ENCODE measurements at regions not wholly inside any gene's neighbourhood (a gene's known extent, or its start where the extent isn't known, plus 50 kb on each side); places are given as distances from the start of the nearest gene placed in this dataset.

- FAIRE-seq: no peak
- H3K27ac Mint-ChIP-seq (ENCODE audit: unreplicated experiment): no peak overlapping the region
Observed at GRCh38 chr11:86148345-86148747, 79.5 kb upstream of the PICALM start.

DNA sequence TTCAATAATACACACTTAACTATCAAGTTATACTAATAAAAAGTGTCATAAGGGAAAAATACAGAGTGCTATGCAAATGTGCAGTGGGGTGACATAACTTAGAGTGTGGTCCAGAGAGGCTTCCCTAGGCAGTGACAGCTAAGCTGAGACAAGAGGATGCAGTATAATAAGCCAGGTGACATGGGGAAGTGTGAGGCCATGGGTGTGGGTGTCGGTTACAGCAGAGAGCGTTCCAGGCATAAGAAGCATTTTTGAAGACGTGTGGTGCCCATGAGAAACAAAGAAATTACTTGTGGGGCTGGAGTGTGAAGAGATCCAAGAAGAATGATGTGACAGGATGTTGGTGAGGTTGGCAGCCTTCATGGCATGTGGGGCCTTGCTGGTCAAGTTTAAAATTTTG, 78.1 kb upstream of the PICALM start:
- no peaks in the 10 kb centered on the region for H3K36me3 Mint-ChIP-seq (ENCODE audit: low read depth, unreplicated experiment)
- TF ChIP-seq EZH2 (IDR thresholded peaks at IDR 0.05; ENCODE audit: insufficient read depth, low read length): no peak
- TF ChIP-seq, protein P1, sequence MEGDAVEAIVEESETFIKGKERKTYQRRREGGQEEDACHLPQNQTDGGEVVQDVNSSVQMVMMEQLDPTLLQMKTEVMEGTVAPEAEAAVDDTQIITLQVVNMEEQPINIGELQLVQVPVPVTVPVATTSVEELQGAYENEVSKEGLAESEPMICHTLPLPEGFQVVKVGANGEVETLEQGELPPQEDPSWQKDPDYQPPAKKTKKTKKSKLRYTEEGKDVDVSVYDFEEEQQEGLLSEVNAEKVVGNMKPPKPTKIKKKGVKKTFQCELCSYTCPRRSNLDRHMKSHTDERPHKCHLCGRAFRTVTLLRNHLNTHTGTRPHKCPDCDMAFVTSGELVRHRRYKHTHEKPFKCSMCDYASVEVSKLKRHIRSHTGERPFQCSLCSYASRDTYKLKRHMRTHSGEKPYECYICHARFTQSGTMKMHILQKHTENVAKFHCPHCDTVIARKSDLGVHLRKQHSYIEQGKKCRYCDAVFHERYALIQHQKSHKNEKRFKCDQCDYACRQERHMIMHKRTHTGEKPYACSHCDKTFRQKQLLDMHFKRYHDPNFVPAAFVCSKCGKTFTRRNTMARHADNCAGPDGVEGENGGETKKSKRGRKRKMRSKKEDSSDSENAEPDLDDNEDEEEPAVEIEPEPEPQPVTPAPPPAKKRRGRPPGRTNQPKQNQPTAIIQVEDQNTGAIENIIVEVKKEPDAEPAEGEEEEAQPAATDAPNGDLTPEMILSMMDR (IDR thresholded peaks at IDR 0.05; ENCODE audit: insufficient read depth, low read depth, low read length): no peak

More at GRCh38 chr11:86148345-86148747, 79.5 kb upstream of the PICALM start:
- no peak overlapping the region for H3K4me3 Mint-ChIP-seq (ENCODE audit: unreplicated experiment)
- Histone ChIP-seq H2AFZ (ENCODE audit: low read depth, low read length) (no peak overlapping the region), H3K4me3 (ENCODE audit: insufficient read depth, low read depth, low read length) (no peak overlapping the region), H3K79me2 (ENCODE audit: insufficient read depth, low read length) (no peaks in the 10 kb centered on the region), H3K9ac (ENCODE audit: low read length) (no peak overlapping the region), H4K20me1 (ENCODE audit: insufficient read depth, low read length) (no peaks in the 10 kb centered on the region), H3K4me1 (ENCODE audit: insufficient read depth, low read length) (peaks cover 19% of the 10 kb centered on the region), H3K27ac (ENCODE audit: low read depth, low read length) (no peak overlapping the region), H3K36me3 (ENCODE audit: insufficient read depth, low read length) (no peaks in the 10 kb centered on the region), H3K27me3 (ENCODE audit: insufficient read depth, low read length) (no peaks in the 10 kb centered on the region), H3K4me2 (ENCODE audit: low read length) (no peak overlapping the region), H3K9me3 (ENCODE audit: insufficient read depth, low read depth, low read length) (no peaks in the 10 kb centered on the region)
- peaks cover 8% of the 10 kb centered on the region for H3K27me3 Mint-ChIP-seq (ENCODE audit: low read depth, unreplicated experiment)
- no peak for TF ChIP-seq EZH2 (IDR thresholded peaks at IDR 0.05; ENCODE audit: insufficient read depth, low read length)
- TF ChIP-seq, protein P1 (IDR thresholded peaks at IDR 0.05; ENCODE audit: insufficient read depth, low read depth, low read length): no peak
- peaks cover 3% of the 10 kb centered on the region for H3K9me3 Mint-ChIP-seq (ENCODE audit: unreplicated experiment)
- no peaks in the 10 kb centered on the region for H3K36me3 Mint-ChIP-seq (ENCODE audit: low read depth, unreplicated experiment)
- peaks cover 28% of the 10 kb centered on the region for H3K4me1 Mint-ChIP-seq (ENCODE audit: low read depth, unreplicated experiment)
- no peak for DNase-seq (ENCODE audit: low read depth)

GRCh38 chr11:86145439-86146156, 76.7 kb upstream of the PICALM start:
- H3K79me2 ChIP-seq (ENCODE audit: insufficient read depth, low read length): no peaks in the 10 kb centered on the region
- H3K4me3 ChIP-seq (ENCODE audit: insufficient read depth, low read depth, low read length): no peak overlapping the region
- Mint-ChIP-seq H3K27me3 (ENCODE audit: low read depth, unreplicated experiment) (peaks cover 8% of the 10 kb centered on the region), H3K27ac (ENCODE audit: unreplicated experiment) (no peak overlapping the region), H3K4me1 (ENCODE audit: low read depth, unreplicated experiment) (peaks cover 11% of the 10 kb centered on the region), H3K36me3 (ENCODE audit: low read depth, unreplicated experiment) (no peaks in the 10 kb centered on the region), H3K9me3 (ENCODE audit: unreplicated experiment) (peaks cover 3% of the 10 kb centered on the region), H3K4me3 (ENCODE audit: unreplicated experiment) (no peak overlapping the region)
- no peaks in the 10 kb centered on the region for H3K27me3 ChIP-seq (ENCODE audit: insufficient read depth, low read length)
- DNase-seq (ENCODE audit: low read depth) (no peak), FAIRE-seq (no peak)
- H4K20me1 ChIP-seq (ENCODE audit: insufficient read depth, low read length): no peaks in the 10 kb centered on the region
- no peak overlapping the region for H2AFZ ChIP-seq (ENCODE audit: low read depth, low read length)
- no peak overlapping the region for H3K27ac ChIP-seq (ENCODE audit: low read depth, low read length)
- no peak overlapping the region for H3K4me2 ChIP-seq (ENCODE audit: low read length)
- H3K4me1 ChIP-seq (ENCODE audit: insufficient read depth, low read length): peaks cover 1% of the 10 kb centered on the region
- H3K9ac ChIP-seq (ENCODE audit: low read length): no peak overlapping the region
- no peak for TF ChIP-seq EZH2 (IDR thresholded peaks at IDR 0.05; ENCODE audit: insufficient read depth, low read length)
- TF ChIP-seq, protein P1 (IDR thresholded peaks at IDR 0.05; ENCODE audit: insufficient read depth, low read depth, low read length): no peak
- no peaks in the 10 kb centered on the region for H3K9me3 ChIP-seq (ENCODE audit: insufficient read depth, low read depth, low read length)
- H3K36me3 ChIP-seq (ENCODE audit: insufficient read depth, low read length): no peaks in the 10 kb centered on the region

More for the DNA sequence above, 78.1 kb upstream of the PICALM start:
- Histone ChIP-seq H3K27ac (ENCODE audit: low read depth, low read length) (no peak overlapping the region), H3K9me3 (ENCODE audit: insufficient read depth, low read depth, low read length) (no peaks in the 10 kb centered on the region), H3K36me3 (ENCODE audit: insufficient read depth, low read length) (no peaks in the 10 kb centered on the region), H3K4me3 (ENCODE audit: insufficient read depth, low read depth, low read length) (no peak overlapping the region), H3K9ac (ENCODE audit: low read length) (no peak overlapping the region), H3K27me3 (ENCODE audit: insufficient read depth, low read length) (no peaks in the 10 kb centered on the region), H3K4me1 (ENCODE audit: insufficient read depth, low read length) (peaks cover 16% of the 10 kb centered on the region), H3K79me2 (ENCODE audit: insufficient read depth, low read length) (no peaks in the 10 kb centered on the region), H4K20me1 (ENCODE audit: insufficient read depth, low read length) (no peaks in the 10 kb centered on the region), H3K4me2 (ENCODE audit: low read length) (no peak overlapping the region), H2AFZ (ENCODE audit: low read depth, low read length) (no peak overlapping the region)
- Mint-ChIP-seq H3K4me3 (ENCODE audit: unreplicated experiment) (no peak overlapping the region), H3K27me3 (ENCODE audit: low read depth, unreplicated experiment) (peaks cover 8% of the 10 kb centered on the region), H3K4me1 (ENCODE audit: low read depth, unreplicated experiment) (peaks cover 22% of the 10 kb centered on the region), H3K27ac (ENCODE audit: unreplicated experiment) (no peak overlapping the region), H3K9me3 (ENCODE audit: unreplicated experiment) (peaks cover 3% of the 10 kb centered on the region)
- no peak for FAIRE-seq
- DNase-seq (ENCODE audit: low read depth): no peak
